D721Med (cell line): ENCODE measurements at regions not wholly inside any gene's neighbourhood (a gene's known extent, or its start where the extent isn't known, plus 50 kb on each side); places are given as distances from the start of the nearest gene placed in this dataset.
"Not testable (repeated sequence)": the region's sequence is repeated elsewhere in the genome, so short reads cannot be mapped to it uniquely, and the experiment has no call there.

ENCODE experiments used
- DNase-seq: peaks from one replicate; pipeline ENCODE4 v3.0.0; 2011; ENCODE audit warnings: low spot score; ENCODE audit not compliant: insufficient read length
- FAIRE-seq: peaks from 2 replicates; lab custom pipeline; 2011; peaks lifted over from hg19 to GRCh38; lab: Jason Lieb, UNC
- CTCF ChIP-seq: IDR thresholded peaks from 2 replicates; pipeline ENCODE4 v1.5.1; 2012; ENCODE audit warnings: mild to moderate bottlenecking, control low read depth; ENCODE audit not compliant: insufficient read depth; ENCODE audit errors: missing control alignments

DNA sequence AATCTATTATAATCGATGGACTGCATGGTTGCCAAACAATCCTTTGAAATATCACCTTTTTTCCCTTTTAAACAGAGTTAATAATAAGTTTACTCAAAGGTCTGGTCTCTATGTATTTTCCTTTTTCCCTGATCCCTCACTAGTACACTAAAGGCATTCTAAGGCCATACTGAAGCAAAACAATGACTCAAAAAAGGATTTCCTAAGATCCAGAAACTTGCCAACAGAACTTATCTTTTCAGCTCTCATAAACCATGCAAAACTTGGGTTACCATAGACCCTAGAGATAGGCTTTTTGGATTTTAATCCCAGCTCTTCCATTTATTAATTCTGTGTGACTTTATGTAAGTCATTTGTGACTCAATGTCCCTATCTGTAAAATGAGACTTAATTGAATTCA, 77.1 kb downstream of the IFI44 start:
- FAIRE-seq (no peak), DNase-seq (no peak)
- TF ChIP-seq CTCF: no peak

DNA sequence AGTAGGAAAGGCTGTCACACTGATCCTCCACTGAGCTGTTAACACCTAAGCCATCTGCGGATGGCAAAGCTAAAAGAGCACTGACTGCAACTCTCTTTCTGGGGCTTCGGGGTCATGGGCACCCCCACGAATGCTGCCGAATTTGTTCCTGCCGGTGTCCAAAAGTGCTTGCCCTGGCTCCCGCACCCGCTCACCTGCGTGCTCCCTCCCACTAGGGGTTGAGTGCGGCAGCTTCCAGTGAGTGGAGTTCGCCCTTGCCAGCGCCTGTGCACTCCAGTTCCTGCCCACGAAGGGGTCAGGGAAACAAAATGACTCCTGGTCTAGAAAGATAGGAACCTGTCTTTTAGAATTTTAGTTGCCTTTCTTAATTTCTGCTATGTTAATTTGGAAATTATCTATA, 78.7 kb downstream of the IFI44 start:
- no peak for TF ChIP-seq CTCF
- FAIRE-seq (no peak), DNase-seq (no peak)

DNA sequence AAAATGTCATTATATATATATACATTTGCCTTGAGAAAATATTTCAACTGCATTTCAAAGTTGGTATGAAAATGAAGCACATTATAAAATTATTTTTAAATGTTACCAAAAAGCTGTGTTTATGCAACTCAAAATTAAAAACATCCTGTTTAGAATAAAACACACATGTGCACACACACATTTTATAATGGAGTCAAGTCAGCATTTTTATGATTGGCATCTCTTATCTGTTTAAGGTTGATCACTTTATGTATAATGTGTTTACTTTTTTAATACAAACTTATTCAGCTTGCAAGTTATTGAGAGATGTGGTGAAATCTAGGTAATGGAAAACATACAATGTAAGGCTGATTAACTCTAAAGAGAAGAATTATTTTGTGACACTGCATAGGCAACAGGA, 80.4 kb downstream of the IFI44 start:
- DNase-seq (no peak), FAIRE-seq (no peak)
- TF ChIP-seq CTCF: no peak

GRCh38 chr1:78731674-78732073, 82.0 kb downstream of the IFI44 start:
- FAIRE-seq (no peak), DNase-seq (no peak)
- no peak for TF ChIP-seq CTCF

GRCh38 chr1:78737241-78737640, 87.6 kb downstream of the IFI44 start:
- FAIRE-seq (no peak), DNase-seq (no peak)
- no peak for TF ChIP-seq CTCF

DNA sequence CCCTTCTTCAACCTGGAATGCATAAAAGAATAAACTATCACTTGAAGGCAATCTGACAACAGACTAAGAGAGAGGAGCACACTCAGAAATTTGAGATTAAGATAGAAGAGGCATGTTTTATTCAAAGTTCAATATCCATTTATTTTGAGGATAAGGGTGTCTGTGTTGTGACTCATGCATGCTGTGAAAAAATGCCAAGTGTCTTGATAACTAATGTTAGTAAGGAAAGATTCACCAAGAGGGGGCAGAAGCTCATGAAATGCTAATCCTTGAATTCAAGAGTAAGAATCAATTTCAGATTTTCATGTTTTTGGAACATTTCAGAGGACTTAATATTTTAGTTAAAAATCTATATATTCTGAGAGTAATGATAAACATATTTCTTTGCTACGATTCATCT, 94.0 kb downstream of the IFI44 start:
- no peak for FAIRE-seq
- DNase-seq: no peak
- TF ChIP-seq CTCF: no peak

DNA sequence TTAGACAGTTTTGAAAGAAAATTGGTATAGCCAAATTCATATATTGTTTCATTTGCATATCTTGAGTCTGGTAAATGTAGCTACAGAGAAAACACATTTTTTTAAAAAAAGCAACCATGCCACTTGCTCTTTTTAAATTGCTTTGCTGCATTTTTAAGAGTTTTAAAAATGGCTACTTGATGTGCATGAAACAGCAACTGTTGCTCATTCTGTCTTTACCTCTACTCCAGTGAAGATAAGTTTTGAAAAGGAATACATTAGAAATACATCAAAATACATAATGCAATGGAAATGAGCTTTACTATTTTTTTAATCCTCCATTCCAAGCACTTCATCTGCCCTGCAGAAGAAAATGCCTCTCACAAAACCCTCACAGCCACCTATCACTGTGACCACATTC, 95.5 kb downstream of the IFI44 start:
- no peak for TF ChIP-seq CTCF
- DNase-seq (no peak), FAIRE-seq (no peak)

DNA sequence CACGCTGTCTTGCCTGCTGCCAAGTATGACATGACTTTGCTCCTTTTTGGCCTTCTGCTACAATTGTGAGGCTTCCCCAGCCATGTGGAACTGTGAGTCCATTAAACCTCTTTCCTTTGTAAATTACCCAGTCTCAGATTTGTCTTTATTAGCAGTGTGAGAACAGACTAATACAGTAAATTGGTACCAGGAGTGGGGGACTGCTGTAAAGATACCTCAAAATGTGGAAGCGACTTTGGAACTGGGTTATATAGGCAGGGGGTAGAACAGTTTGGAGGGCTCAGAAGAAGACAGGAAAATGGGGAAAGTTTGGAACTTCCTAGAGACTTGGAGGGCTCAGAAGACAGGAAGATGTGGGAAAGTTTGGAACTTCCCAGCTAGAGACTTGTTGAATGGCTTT, 104.0 kb downstream of the IFI44 start:
- not testable (repeated sequence) for DNase-seq, FAIRE-seq
